ENCODE measurements at regions not wholly inside any gene's neighbourhood (a gene's known extent, or its start where the extent isn't known, plus 50 kb on each side); places are given as distances from the start of the nearest gene placed in this dataset.

DNA sequence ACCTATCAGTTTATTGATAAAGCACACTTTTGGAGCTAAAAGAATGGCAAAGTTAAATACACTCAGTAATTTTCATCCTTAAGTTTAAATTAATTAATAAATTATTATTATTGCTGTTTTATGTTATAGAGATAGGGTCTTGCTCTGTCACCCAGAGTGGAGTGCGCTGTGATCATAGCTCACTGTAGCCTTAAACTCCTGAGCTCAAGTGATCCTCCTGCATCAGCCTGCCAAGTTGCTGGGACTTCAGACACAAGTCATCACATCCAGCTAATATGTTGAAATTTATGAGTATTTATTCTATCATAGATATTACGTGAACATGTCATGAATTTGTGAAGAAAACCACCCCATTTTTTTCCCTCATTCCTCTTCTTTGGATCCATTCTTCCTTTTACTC is 64.2 kb downstream of the GJA1 start:
- TF ChIP-seq, protein P1, sequence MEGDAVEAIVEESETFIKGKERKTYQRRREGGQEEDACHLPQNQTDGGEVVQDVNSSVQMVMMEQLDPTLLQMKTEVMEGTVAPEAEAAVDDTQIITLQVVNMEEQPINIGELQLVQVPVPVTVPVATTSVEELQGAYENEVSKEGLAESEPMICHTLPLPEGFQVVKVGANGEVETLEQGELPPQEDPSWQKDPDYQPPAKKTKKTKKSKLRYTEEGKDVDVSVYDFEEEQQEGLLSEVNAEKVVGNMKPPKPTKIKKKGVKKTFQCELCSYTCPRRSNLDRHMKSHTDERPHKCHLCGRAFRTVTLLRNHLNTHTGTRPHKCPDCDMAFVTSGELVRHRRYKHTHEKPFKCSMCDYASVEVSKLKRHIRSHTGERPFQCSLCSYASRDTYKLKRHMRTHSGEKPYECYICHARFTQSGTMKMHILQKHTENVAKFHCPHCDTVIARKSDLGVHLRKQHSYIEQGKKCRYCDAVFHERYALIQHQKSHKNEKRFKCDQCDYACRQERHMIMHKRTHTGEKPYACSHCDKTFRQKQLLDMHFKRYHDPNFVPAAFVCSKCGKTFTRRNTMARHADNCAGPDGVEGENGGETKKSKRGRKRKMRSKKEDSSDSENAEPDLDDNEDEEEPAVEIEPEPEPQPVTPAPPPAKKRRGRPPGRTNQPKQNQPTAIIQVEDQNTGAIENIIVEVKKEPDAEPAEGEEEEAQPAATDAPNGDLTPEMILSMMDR (IDR thresholded peaks at IDR 0.05; ENCODE audit: low read depth, low read length), result no peak
- H3K4me3 ChIP-seq (ENCODE audit: low read depth, low read length), result no peak overlapping the region

DNA sequence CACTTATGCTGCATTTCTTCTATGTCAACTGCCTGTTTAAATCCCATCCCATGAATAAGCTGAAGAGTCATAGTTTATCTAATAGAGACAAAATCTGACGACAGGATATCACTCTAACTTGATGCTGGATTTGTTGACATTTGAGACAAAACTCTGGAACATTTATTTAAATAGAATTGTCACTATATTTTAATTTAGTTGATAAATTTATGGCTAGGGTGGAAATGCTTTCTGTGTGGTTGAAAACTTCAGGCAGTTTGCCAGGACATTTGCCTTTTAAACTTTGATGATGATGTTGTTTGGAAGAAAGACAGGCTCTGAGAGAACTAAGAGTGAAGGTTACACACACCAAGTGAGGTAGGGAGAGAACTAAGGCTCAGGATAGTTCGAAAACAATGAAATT is 68.1 kb downstream of the GJA1 start:
- TF ChIP-seq, protein P1 (IDR thresholded peaks at IDR 0.05; ENCODE audit: low read depth, low read length), result no peak
- H3K4me3 ChIP-seq (ENCODE audit: low read depth, low read length), result no peak overlapping the region

DNA sequence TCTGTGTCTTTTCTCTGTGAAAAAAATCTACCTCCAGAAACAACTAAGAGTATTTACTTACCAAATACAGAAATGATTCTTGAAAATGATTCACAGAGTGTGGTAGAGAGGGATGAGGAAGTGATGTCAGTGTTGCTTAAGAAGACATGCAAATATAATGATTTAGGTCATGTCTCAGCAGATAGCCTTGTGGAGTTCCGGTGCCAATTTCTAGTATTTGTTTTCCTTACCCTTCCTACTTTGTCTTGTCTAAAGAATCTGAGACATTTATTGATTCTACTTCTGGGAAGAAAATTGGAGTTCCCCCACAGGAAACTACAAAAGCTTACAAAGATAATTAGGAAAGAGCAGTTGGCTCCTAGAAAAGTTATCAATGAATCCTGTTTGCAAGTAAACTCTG is 68.8 kb downstream of the GJA1 start:
- H3K4me3 ChIP-seq (ENCODE audit: low read depth, low read length), result no peak overlapping the region

DNA sequence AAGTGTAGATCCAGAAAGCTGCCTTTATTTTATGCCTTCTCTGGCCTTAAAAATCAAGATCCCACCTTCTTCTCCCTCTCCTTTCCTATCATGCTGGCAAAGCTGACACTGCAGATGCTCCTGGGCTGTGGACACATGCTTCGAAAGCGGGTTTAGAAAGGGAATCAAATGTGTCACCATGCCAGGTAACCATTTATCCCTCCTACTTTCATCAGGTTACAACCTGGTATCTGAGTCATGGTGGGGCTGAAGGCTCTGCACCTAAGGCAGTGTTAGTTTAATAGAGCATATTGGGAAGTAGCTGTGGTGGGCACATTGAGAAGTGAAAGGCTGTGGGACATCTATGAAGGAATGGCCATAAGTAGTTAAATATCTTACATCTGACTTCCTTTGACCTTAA is 69.8 kb downstream of the GJA1 start:
- TF ChIP-seq, protein P1 (IDR thresholded peaks at IDR 0.05; ENCODE audit: low read depth, low read length), result no peak
- no peak overlapping the region for H3K4me3 ChIP-seq (ENCODE audit: low read depth, low read length)

More for the DNA sequence above, 68.8 kb downstream of the GJA1 start:
- TF ChIP-seq, protein P1 (IDR thresholded peaks at IDR 0.05; ENCODE audit: low read depth, low read length), result no peak

DNA sequence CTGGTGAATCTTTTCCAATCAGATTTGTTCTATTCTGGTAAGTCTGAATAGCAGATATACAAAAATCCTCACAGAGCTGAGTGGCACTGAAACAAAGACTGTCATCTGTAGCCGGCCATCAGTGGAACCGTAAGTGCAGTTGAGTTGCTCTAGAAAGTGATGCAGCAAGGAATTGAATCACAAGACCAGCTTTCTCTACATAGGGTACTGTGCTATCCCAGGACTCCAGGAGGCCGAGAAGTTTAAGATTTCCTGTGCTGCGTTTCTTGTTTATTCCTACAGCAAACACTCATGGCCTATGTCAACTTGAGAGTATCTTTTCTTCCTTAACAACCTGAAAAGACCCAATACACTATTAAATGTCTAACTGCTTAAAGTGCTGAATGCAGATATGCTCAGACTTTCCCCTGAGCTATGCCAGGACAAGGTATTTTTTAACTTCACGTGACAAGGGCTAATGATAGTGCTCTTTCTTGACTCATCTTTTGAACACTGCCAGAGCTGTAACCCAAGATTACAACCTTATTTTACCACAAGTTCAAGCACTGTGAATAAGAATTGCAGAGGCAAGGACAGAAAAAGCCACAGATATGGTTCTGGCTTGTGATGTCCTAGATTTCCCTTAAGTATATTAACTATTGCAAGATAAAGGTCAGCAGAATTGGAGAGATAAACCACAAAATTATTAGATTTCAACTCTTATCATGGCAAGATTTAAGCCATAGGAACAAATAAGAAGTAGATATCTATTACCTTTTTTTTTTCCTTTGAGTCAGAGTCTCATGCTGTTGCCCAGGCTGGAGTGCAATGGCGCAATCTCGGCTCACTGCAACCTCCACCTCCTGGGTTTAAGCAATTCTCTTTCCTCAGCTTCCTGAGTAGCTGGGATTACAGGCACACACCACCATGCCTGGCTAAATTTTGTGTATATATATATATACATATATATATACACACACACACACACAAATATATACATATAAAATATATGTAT is 71.6 kb downstream of the GJA1 start:
- TF ChIP-seq, protein P1 (IDR thresholded peaks at IDR 0.05; ENCODE audit: low read depth, low read length), result no peak
- H3K4me3 ChIP-seq (ENCODE audit: low read depth, low read length), result no peak overlapping the region

DNA sequence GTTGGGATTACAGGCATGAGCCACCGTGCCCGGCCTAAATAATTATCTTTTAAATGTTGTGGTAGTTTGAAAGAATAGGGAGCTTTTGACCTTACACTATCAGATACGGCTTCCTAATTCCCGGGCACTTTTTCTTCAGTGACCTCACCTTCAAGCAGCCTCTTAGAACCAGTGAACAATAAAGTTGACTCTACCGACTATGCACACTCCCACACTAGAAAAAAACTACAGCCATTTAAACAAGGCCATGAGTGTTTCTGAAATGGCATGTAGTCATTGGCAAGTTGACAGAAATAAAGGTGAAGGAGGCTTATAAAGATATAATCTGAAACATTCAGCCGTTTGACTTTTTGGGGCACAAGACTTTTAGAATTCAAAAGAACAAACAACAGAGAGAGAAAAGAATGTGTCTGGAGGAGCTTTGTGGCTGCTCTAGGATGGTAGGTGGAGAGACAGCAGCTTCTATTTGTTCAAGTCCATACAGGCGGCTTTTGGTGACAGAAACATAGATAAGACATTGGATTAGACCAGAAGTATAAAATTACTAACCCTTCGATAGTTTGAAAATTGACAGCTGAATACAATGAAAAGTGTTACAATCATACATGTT is 75.2 kb downstream of the GJA1 start:
- H3K4me3 ChIP-seq (ENCODE audit: low read depth, low read length), result no peak overlapping the region
- TF ChIP-seq, protein P1 (IDR thresholded peaks at IDR 0.05; ENCODE audit: low read depth, low read length), result no peak

All from WI38 (cell line).